ENCODE measurements at regions not wholly inside any gene's neighbourhood (a gene's known extent, or its start where the extent isn't known, plus 50 kb on each side); places are given as distances from the start of the nearest gene placed in this dataset.
"Not testable (repeated sequence)": the region's sequence is repeated elsewhere in the genome, so short reads cannot be mapped to it uniquely, and the experiment has no call there.

DNA sequence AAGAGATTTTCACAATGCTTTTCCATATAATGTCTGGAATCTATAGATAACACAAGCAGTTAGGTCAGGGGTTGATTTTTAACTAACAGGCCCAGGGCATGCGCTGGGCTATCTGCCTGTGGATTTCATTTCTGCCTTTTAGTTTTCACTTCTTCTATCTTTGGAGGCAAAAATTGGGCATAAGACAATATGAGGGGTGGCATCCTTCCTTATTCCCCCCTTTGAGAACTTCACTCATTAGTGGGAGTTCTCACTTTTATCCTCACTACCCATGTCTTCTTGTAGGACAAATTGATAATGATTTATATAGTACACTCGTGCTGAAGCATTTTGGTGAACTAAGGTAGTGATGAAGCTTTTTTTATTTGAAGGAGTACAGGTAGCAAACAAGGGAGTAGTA is 2155.5 kb downstream of the TP53TG3F start:
- TF ChIP-seq CTCF, POLR2A, EP300 (IDR thresholded peaks at IDR 0.05): not testable (repeated sequence)
